ENCODE measurements at regions not wholly inside any gene's neighbourhood (a gene's known extent, or its start where the extent isn't known, plus 50 kb on each side); places are given as distances from the start of the nearest gene placed in this dataset.

GRCh38 chr10:29873941-29874484 lies 185.4 kb downstream of the JCAD start:
- no peak for TF ChIP-seq CTCF (IDR thresholded peaks at IDR 0.05)
- no peak for TF ChIP-seq POLR2A (IDR thresholded peaks at IDR 0.05)
- no peak for TF ChIP-seq EP300 (IDR thresholded peaks at IDR 0.05)
